ENCODE measurements at regions not wholly inside any gene's neighbourhood (a gene's known extent, or its start where the extent isn't known, plus 50 kb on each side); places are given as distances from the start of the nearest gene placed in this dataset.

- TF ChIP-seq POLR2A (IDR thresholded peaks at IDR 0.05; ENCODE audit: low read length) (no peak), GATA1 (IDR thresholded peaks at IDR 0.05; ENCODE audit: low read depth, low read length) (no peak)
Observed at GRCh38 chr3:33920511-33920910, 122.1 kb downstream of the PDCD6IP start.
